ENCODE measurements at regions not wholly inside any gene's neighbourhood (a gene's known extent, or its start where the extent isn't known, plus 50 kb on each side); places are given as distances from the start of the nearest gene placed in this dataset.

- H4K5ac ChIP-seq (ENCODE audit: low read depth, low read length), result no peak overlapping the region
- H3K9me3 ChIP-seq (ENCODE audit: control insufficient read depth, insufficient read depth, low read length), result no peaks in the 10 kb centered on the region
- H3K27ac ChIP-seq (ENCODE audit: insufficient read depth, low read length), result no peak overlapping the region
- H2BK5ac ChIP-seq (ENCODE audit: low read depth, low read length, poor library complexity, severe bottlenecking), result no peak overlapping the region
- POLR2A ChIA-PET (ENCODE audit: unreplicated experiment), result no interaction called here
- WGBS, 2 experiments (ENCODE audit: extremely low coverage in 2 of 2, insufficient read length in 1 of 2), result 87% methylated on average over 2 of the region's 3 CpGs; no CpG with 5 or more reads in 1 of the 2 experiments
- BruUV-seq (replicated peaks), result no TSS peak
- dilution Hi-C loops (cut with HindIII; ENCODE audit: low sequenced_read_pairs, unreplicated experiment) (no loop called here), in situ Hi-C loops (cut with MboI; ENCODE audit: low sequenced_read_pairs) (no loop called here), intact Hi-C loops (cut with micrococcal nuclease) (no loop called here)
- H3K4me2 ChIP-seq (ENCODE audit: low read depth, low read length), result no peak overlapping the region
- DNase-seq (no peak), ATAC-seq (ENCODE audit: low read depth) (no peak)
- no peak overlapping the region for H3K56ac ChIP-seq (ENCODE audit: extremely low read depth, insufficient read depth, low read length)
- no peak overlapping the region; the same call in 1 of the 2 replicates for H2AK5ac ChIP-seq (ENCODE audit: low read depth, low read length)
- no peaks in the 10 kb centered on the region for H3K27me3 ChIP-seq (ENCODE audit: control insufficient read depth, insufficient read depth, low read length)
- no peak overlapping the region for H2AFZ ChIP-seq (replicated peaks; ENCODE audit: low read length, poor library complexity)
- H2BK15ac ChIP-seq (ENCODE audit: low read depth, low read length), result 0 out of 3 replicates have a peak overlapping the region, but pooled peaks have one; percentile 23
- no peak overlapping the region for H3K4me3 ChIP-seq (ENCODE audit: insufficient read depth, low read depth, low read length)
- CTCF ChIA-PET, result no interaction called here
- H4K91ac ChIP-seq (ENCODE audit: insufficient read depth, low read depth, low read length), result no peak overlapping the region
- 0 out of 2 replicates have a peak overlapping the region, but pooled peaks have one; percentile 0 for H2BK120ac ChIP-seq (ENCODE audit: low read depth, low read length)
- no peaks in the 10 kb centered on the region for H3K36me3 ChIP-seq (ENCODE audit: control insufficient read depth, insufficient read depth, low read length)
- H4K20me1 ChIP-seq (ENCODE audit: insufficient read depth, low read length), result no peaks in the 10 kb centered on the region
- no peak overlapping the region for H4K8ac ChIP-seq (ENCODE audit: low read depth in 2 of 2, low read length in 2 of 2)
- H3K4ac ChIP-seq (ENCODE audit: low read depth, low read length), result no peak overlapping the region; the same call in 1 of the 2 replicates
- no peak overlapping the region for H2BK20ac ChIP-seq (ENCODE audit: low read depth, low read length)
- no peak overlapping the region for H3K9ac ChIP-seq (ENCODE audit: low read depth, low read length)
- no peak overlapping the region for H3K23ac ChIP-seq (ENCODE audit: low read depth, low read length)
- peaks cover 5% of the 10 kb centered on the region for H3K4me1 ChIP-seq (ENCODE audit: control insufficient read depth, insufficient read depth, low read length)
- H3K14ac ChIP-seq (replicated peaks; ENCODE audit: low read depth, low read length), result no peak overlapping the region
- TF ChIP-seq MAFK (IDR thresholded peaks at IDR 0.05; ENCODE audit: low read depth, low read length) (no peak), FOS (IDR thresholded peaks at IDR 0.05; ENCODE audit: low read depth, low read length) (no peak), SMC3 (IDR thresholded peaks at IDR 0.05; ENCODE audit: low read depth, low read length) (no peak)
- H2AK9ac ChIP-seq (replicated peaks; ENCODE audit: low read depth, low read length, poor library complexity), result no peak overlapping the region
- H3K9me1 ChIP-seq (ENCODE audit: insufficient read depth, low read length), result 0 out of 2 replicates have a peak, but pooled peaks cover 4% of the 10 kb centered on the region
- H3K79me1 ChIP-seq (ENCODE audit: low read depth in 1 of 2, low read length in 2 of 2), result no peaks in the 10 kb centered on the region
- no peak overlapping the region for H3K18ac ChIP-seq (ENCODE audit: low read depth, low read length)
Observed at GRCh38 chr1:114314576-114314975, 160.9 kb upstream of the SYT6 start.

Data from IMR-90 (cell line).